B cell (primary cell): ENCODE measurements at regions not wholly inside any gene's neighbourhood (a gene's known extent, or its start where the extent isn't known, plus 50 kb on each side); places are given as distances from the start of the nearest gene placed in this dataset.

ENCODE experiments used
- ATAC-seq: fragments of 200-7000 bp; cut with Tn5 transposase; one replicate; pipeline ENCODE4 v1.10.0; 2021; ENCODE audit warnings: low read depth, mild to moderate bottlenecking, moderate number of reproducible peaks, moderate library complexity
- CTCF ChIA-PET: fragments of 350-600 bp; sonication (Branson Sonifier 250); formaldehyde crosslinking; loops from one replicate; lab custom pipeline; 2021; ENCODE audit warnings: antibody characterized with exemption, inconsistent platforms; lab: Charles Lee
- POLR2A ChIA-PET: fragments of 350-600 bp; sonication (Branson Sonifier 250); formaldehyde crosslinking; loops from one replicate; lab custom pipeline; 2021; ENCODE audit warnings: antibody characterized with exemption; lab: Charles Lee
- DNase-seq: peaks from one replicate; pipeline ENCODE4 v3.0.0; 2013
- H2AFZ ChIP-seq: 2 replicates; pipeline ENCODE4 v1.6.1; 2012; ENCODE audit warnings: mild to moderate bottlenecking, low read depth, low read length; ENCODE audit not compliant: insufficient read depth, poor library complexity, severe bottlenecking
- H3K27ac ChIP-seq, 2 donors: 1 replicate in 1 of 2; 2 replicates in 1 of 2; pipeline ENCODE4 v1.5.1; 2012 to 2013; ENCODE audit warnings: low read length in 2 of 2, mild to moderate bottlenecking in 2 of 2, moderate library complexity in 1 of 2
- H3K27me3 ChIP-seq, 4 experiments: fragments of 200-600 bp in 1 of 4; sonication (generic) in 1 of 4; replicated peaks in 1 of 4; 1 replicate in 2 of 4; 2 replicates in 2 of 4; pipeline versions ENCODE4 v1.6.1 to v1.7.0; 2013 to 2016; ENCODE audit warnings: low read length in 3 of 4, mild to moderate bottlenecking in 2 of 4, mixed read lengths in 1 of 4, moderate library complexity in 1 of 4; ENCODE audit not compliant: insufficient read depth in 4 of 4, control insufficient read depth in 3 of 4; ENCODE audit errors: control extremely low read depth in 1 of 4
- H3K36me3 ChIP-seq, 2 experiments: replicated peaks in 1 of 2; 1 replicate in 1 of 2; 2 replicates in 1 of 2; pipeline versions ENCODE4 v1.6.1 to v1.7.1; 2013; ENCODE audit warnings: low read length in 1 of 2; ENCODE audit not compliant: insufficient read depth in 2 of 2, control insufficient read depth in 1 of 2; ENCODE audit errors: control extremely low read depth in 1 of 2, extremely low read depth in 1 of 2
- H3K4me1 ChIP-seq, 2 donors: fragments of 200-600 bp in 1 of 2; sonication (generic) in 1 of 2; 1 replicate in 1 of 2; 2 replicates in 1 of 2; pipeline versions ENCODE4 v1.5.1 to v1.6.1; 2013 to 2017; ENCODE audit warnings: low read length in 2 of 2; ENCODE audit not compliant: control insufficient read depth in 2 of 2, insufficient read depth in 2 of 2
- H3K4me2 ChIP-seq: replicated peaks from 2 replicates; pipeline ENCODE3; 2012; ENCODE audit warnings: mild to moderate bottlenecking, low read depth, low read length; ENCODE audit not compliant: poor library complexity, severe bottlenecking
- H3K4me3 ChIP-seq, 5 experiments: fragments of 200-600 bp in 1 of 5; sonication (generic) in 1 of 5; 1 replicate in 3 of 5; 2 replicates in 2 of 5; pipeline versions ENCODE4 v1.5.1 to v1.7.0; 2011 to 2016; ENCODE audit warnings: low read length in 4 of 5, mild to moderate bottlenecking in 4 of 5, low read depth in 2 of 5, control low read depth in 1 of 5, moderate library complexity in 1 of 5; ENCODE audit not compliant: insufficient read depth in 1 of 5; ENCODE audit errors: control extremely low read depth in 1 of 5, extremely low read depth in 1 of 5
- H3K79me2 ChIP-seq: fragments of 200-600 bp; sonication (generic); one replicate; pipeline ENCODE4 v1.6.0; 2016; ENCODE audit warnings: low read length; ENCODE audit not compliant: control insufficient read depth, insufficient read depth
- H3K9ac ChIP-seq: fragments of 200-600 bp; sonication (generic); 2 replicates; pipeline ENCODE4 v1.6.1; 2017; ENCODE audit warnings: mild to moderate bottlenecking, low read length, moderate library complexity
- H3K9me3 ChIP-seq, 3 donors: one replicate each; pipeline versions ENCODE4 v1.6.1 to v1.7.1; 2013; ENCODE audit warnings: low read length in 2 of 3; ENCODE audit not compliant: control insufficient read depth in 2 of 3, insufficient read depth in 1 of 3; ENCODE audit errors: control extremely low read depth in 1 of 3
- H4K20me1 ChIP-seq: 2 replicates; pipeline ENCODE4 v1.6.0; 2012; ENCODE audit warnings: mild to moderate bottlenecking, low read length; ENCODE audit not compliant: insufficient read depth, control insufficient read depth, poor library complexity, severe bottlenecking
- H3K27ac Mint-ChIP-seq: one replicate; pipeline ENCODE4 v1.8.0; 2021; ENCODE audit warnings: mixed read lengths
- H3K27me3 Mint-ChIP-seq: one replicate; pipeline ENCODE4 v1.8.0; 2021; ENCODE audit warnings: mixed read lengths
- H3K4me1 Mint-ChIP-seq: one replicate; pipeline ENCODE4 v1.8.0; 2021; ENCODE audit warnings: mixed read lengths
- H3K4me3 Mint-ChIP-seq: one replicate; pipeline ENCODE4 v1.8.0; 2021; ENCODE audit warnings: mixed read lengths
- H3K9me3 Mint-ChIP-seq: one replicate; pipeline ENCODE4 v1.8.0; 2022; ENCODE audit warnings: mixed read lengths; ENCODE audit not compliant: insufficient read depth
- CTCF ChIP-seq: fragments of 200-600 bp; IDR thresholded peaks from one replicate; pipeline ENCODE4 v1.8.0; 2022; ENCODE audit warnings: antibody characterized with exemption, mild to moderate bottlenecking
- EZH2 ChIP-seq: IDR thresholded peaks from 2 replicates; pipeline ENCODE4 v1.6.1; 2012; ENCODE audit warnings: borderline replicate concordance, low read depth, mild to moderate bottlenecking, moderate library complexity, low read length; ENCODE audit not compliant: insufficient read depth, poor library complexity, severe bottlenecking
- WGBS: methylation state at CpG from one replicate; pipeline ENCODE4 v1.1.5; 2013; ENCODE audit warnings: missing lambda C conversion rate; ENCODE audit not compliant: insufficient coverage; 5-methylcytosine and 5-hydroxymethylcytosine counted together
- intact Hi-C: fragments of 100-400 bp; cut with micrococcal nuclease; formaldehyde crosslinking; loops from one replicate; pipeline ENCODE4 v1.10.0; 2022

- H3K79me2 ChIP-seq: no peaks in the 10 kb centered on the region
- Mint-ChIP-seq H3K4me3 (no peak overlapping the region), H3K9me3 (no peaks in the 10 kb centered on the region), H3K4me1 (no peaks in the 10 kb centered on the region), H3K27me3 (peaks cover 61% of the 10 kb centered on the region), H3K27ac (no peak overlapping the region)
- ChIA-PET CTCF (no interaction called here), POLR2A (no interaction called here)
- no peaks in the 10 kb centered on the region for H3K36me3 ChIP-seq
- H3K27me3 ChIP-seq: peaks cover 0 to 10% (median 7%) of the 10 kb centered on the region in 4 experiments
- no peak overlapping the region for H3K9ac ChIP-seq
- H3K9me3 ChIP-seq: no peaks in the 10 kb centered on the region
- no peak overlapping the region for H2AFZ ChIP-seq
- no peaks in the 10 kb centered on the region for H4K20me1 ChIP-seq
- WGBS: no CpG with 5 or more reads among the region's 4 CpGs
- ATAC-seq (no peak), DNase-seq (no peak)
- H3K4me2 ChIP-seq: no peak overlapping the region
- no peak for TF ChIP-seq EZH2
- TF ChIP-seq CTCF: no peak
- H3K27ac ChIP-seq: no peak overlapping the region
- intact Hi-C loops: no loop called here
- H3K4me3 ChIP-seq: no peak overlapping the region
- no peaks in the 10 kb centered on the region for H3K4me1 ChIP-seq
Observed at GRCh38 chr1:94326329-94326728, 88.9 kb upstream of the ARHGAP29 start.

- Histone ChIP-seq H3K27ac (no peak overlapping the region), H3K79me2 (no peaks in the 10 kb centered on the region), H3K4me1 (no peaks in the 10 kb centered on the region), H3K9ac (no peak overlapping the region), H3K36me3 (no peaks in the 10 kb centered on the region), H4K20me1 (no peaks in the 10 kb centered on the region), H3K9me3 (no peaks in the 10 kb centered on the region), H3K27me3 (peaks cover 0 to 10% (median 7%) of the 10 kb centered on the region in 4 experiments), H3K4me2 (no peak overlapping the region), H3K4me3 (no peak overlapping the region), H2AFZ (no peak overlapping the region)
- CTCF ChIA-PET: no interaction called here
- POLR2A ChIA-PET: no interaction called here
- H3K4me1 Mint-ChIP-seq: no peaks in the 10 kb centered on the region
- peaks cover 58% of the 10 kb centered on the region for H3K27me3 Mint-ChIP-seq
- no peak overlapping the region for H3K27ac Mint-ChIP-seq
- intact Hi-C loops: no loop called here
- 67% methylated on average over 1 of the region's 5 CpGs for WGBS
- no peak for TF ChIP-seq EZH2
- TF ChIP-seq CTCF: no peak
- ATAC-seq (no peak), DNase-seq (no peak)
- H3K4me3 Mint-ChIP-seq: no peak overlapping the region
- no peaks in the 10 kb centered on the region for H3K9me3 Mint-ChIP-seq
Observed at GRCh38 chr1:94325377-94326302, 88.3 kb upstream of the ARHGAP29 start.
